ENCODE measurements at regions not wholly inside any gene's neighbourhood (a gene's known extent, or its start where the extent isn't known, plus 50 kb on each side); places are given as distances from the start of the nearest gene placed in this dataset.

DNA sequence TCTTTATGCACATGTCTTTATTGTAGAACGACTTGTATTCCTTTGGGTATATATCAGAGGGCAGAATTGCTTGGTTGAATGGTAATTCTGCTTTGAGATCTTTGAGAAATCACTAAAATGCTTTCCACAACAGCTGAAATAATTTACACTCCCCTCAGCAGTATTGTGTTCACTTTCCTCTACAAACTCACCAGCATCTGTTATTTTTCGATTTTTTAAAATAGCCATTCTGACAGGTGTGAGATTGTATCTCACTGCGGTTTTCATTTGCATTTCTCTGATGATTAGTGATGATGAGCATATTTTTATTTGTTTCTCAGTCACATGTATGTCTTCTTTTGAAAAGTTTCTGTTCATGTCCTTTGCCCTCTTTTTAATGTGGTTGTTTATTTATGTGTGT lies 459.8 kb downstream of the PABPC4L start:
- intact Hi-C loops (cut with micrococcal nuclease; ENCODE audit: unreplicated experiment) = no loop called here
- ChIA-PET POLR2A (ENCODE audit: low non-redundant PET) (no interaction called here), CTCF (no interaction called here)
- H3K4me1 ChIP-seq (ENCODE audit: insufficient read depth, low read length, poor library complexity, severe bottlenecking) = no peaks in the 10 kb centered on the region
- no peaks in the 10 kb centered on the region for H3K36me3 ChIP-seq (ENCODE audit: insufficient read depth, low read length, poor library complexity, severe bottlenecking)
- no peak for DNase-seq (ENCODE audit: low spot score)
- H3K27me3 ChIP-seq (replicated peaks; ENCODE audit: insufficient read depth, low read depth, low read length, poor library complexity) = no peaks in the 10 kb centered on the region
- H3K9me3 ChIP-seq (ENCODE audit: low read depth, low read length, poor library complexity, severe bottlenecking) = peaks cover 5% of the 10 kb centered on the region
- H3K27ac ChIP-seq (ENCODE audit: low read depth, low read length, poor library complexity, severe bottlenecking) = no peak overlapping the region
- H3K4me3 ChIP-seq (ENCODE audit: low read depth, low read length, poor library complexity, severe bottlenecking) = no peak overlapping the region
- BruUV-seq (replicated peaks) = no TSS peak
- TF ChIP-seq EZH2 (IDR thresholded peaks at IDR 0.05; ENCODE audit: borderline replicate concordance, low read depth, low read length, poor library complexity, severe bottlenecking) (no peak), CTCF (conservative IDR thresholded peaks at IDR 0.05; ENCODE audit: low read depth, low read length) (no peak)

DNA sequence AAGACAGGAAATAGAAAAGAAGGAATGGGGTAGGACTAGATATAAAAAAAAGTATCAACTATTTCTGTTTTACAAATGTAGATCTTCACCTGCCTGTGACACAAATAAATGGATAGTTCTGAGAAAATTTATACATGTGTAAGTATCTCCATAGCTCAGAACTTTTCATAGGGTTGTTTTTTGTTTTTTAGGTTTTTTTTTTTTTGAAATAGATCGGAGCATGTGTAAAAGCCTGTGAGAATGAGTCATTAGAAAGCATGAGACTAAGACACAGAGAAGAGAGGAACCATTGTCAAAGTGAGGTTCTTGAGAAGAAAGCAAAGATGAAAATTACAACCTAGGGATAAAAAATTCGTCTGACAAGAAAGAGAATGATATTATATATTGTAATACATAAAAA lies 481.6 kb downstream of the PABPC4L start:
- Histone ChIP-seq H3K9me3 (ENCODE audit: low read depth, low read length, poor library complexity, severe bottlenecking) (no peaks in the 10 kb centered on the region), H3K4me3 (ENCODE audit: low read depth, low read length, poor library complexity, severe bottlenecking) (no peak overlapping the region), H3K36me3 (ENCODE audit: insufficient read depth, low read length, poor library complexity, severe bottlenecking) (no peaks in the 10 kb centered on the region), H3K4me1 (ENCODE audit: insufficient read depth, low read length, poor library complexity, severe bottlenecking) (no peaks in the 10 kb centered on the region), H3K27ac (ENCODE audit: low read depth, low read length, poor library complexity, severe bottlenecking) (no peak overlapping the region), H3K27me3 (replicated peaks; ENCODE audit: insufficient read depth, low read depth, low read length, poor library complexity) (no peaks in the 10 kb centered on the region)
- no peak for DNase-seq (ENCODE audit: low spot score)
- BruUV-seq (replicated peaks) = no TSS peak
- TF ChIP-seq EZH2 (IDR thresholded peaks at IDR 0.05; ENCODE audit: borderline replicate concordance, low read depth, low read length, poor library complexity, severe bottlenecking) = no peak
- TF ChIP-seq CTCF (conservative IDR thresholded peaks at IDR 0.05; ENCODE audit: low read depth, low read length) = no peak
- POLR2A ChIA-PET (ENCODE audit: low non-redundant PET) = no interaction called here
- intact Hi-C loops (cut with micrococcal nuclease; ENCODE audit: unreplicated experiment) = no loop called here
- CTCF ChIA-PET = no interaction called here

DNA sequence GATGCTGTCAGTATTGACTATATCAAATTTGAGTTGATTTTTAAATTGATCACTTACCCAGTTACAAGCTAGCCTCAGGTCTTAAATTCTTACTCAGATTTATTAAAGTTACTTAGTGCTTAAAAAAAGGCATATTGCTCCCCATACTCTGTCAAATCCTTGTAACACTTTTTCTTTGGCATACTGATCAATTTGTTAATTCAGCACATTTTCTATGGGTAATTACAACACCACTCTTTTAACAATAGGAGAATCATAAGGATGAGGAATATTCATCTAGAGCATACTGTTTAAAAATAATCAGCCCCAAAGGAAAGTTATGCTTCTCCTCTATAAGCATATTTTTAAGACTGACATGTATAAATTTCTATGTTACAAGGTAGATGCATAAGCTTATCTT lies 482.5 kb downstream of the PABPC4L start:
- H3K4me1 ChIP-seq (ENCODE audit: insufficient read depth, low read length, poor library complexity, severe bottlenecking) = no peaks in the 10 kb centered on the region
- no TSS peak for BruUV-seq (replicated peaks)

More for the DNA sequence above, 482.5 kb downstream of the PABPC4L start:
- TF ChIP-seq CTCF (conservative IDR thresholded peaks at IDR 0.05; ENCODE audit: low read depth, low read length) (no peak), EZH2 (IDR thresholded peaks at IDR 0.05; ENCODE audit: borderline replicate concordance, low read depth, low read length, poor library complexity, severe bottlenecking) (no peak)
- intact Hi-C loops (cut with micrococcal nuclease; ENCODE audit: unreplicated experiment) = no loop called here
- no peak overlapping the region for H3K4me3 ChIP-seq (ENCODE audit: low read depth, low read length, poor library complexity, severe bottlenecking)
- POLR2A ChIA-PET (ENCODE audit: low non-redundant PET) = no interaction called here
- no peaks in the 10 kb centered on the region for H3K36me3 ChIP-seq (ENCODE audit: insufficient read depth, low read length, poor library complexity, severe bottlenecking)
- no peak for DNase-seq (ENCODE audit: low spot score)
- H3K27me3 ChIP-seq (replicated peaks; ENCODE audit: insufficient read depth, low read depth, low read length, poor library complexity) = no peaks in the 10 kb centered on the region
- CTCF ChIA-PET = no interaction called here
- H3K27ac ChIP-seq (ENCODE audit: low read depth, low read length, poor library complexity, severe bottlenecking) = no peak overlapping the region
- no peaks in the 10 kb centered on the region for H3K9me3 ChIP-seq (ENCODE audit: low read depth, low read length, poor library complexity, severe bottlenecking)
